ENCODE measurements at regions not wholly inside any gene's neighbourhood (a gene's known extent, or its start where the extent isn't known, plus 50 kb on each side); places are given as distances from the start of the nearest gene placed in this dataset.

GRCh38 chr10:54909165-54909564 is 108.1 kb upstream of the PCDH15 start:
- TF ChIP-seq, protein P1, sequence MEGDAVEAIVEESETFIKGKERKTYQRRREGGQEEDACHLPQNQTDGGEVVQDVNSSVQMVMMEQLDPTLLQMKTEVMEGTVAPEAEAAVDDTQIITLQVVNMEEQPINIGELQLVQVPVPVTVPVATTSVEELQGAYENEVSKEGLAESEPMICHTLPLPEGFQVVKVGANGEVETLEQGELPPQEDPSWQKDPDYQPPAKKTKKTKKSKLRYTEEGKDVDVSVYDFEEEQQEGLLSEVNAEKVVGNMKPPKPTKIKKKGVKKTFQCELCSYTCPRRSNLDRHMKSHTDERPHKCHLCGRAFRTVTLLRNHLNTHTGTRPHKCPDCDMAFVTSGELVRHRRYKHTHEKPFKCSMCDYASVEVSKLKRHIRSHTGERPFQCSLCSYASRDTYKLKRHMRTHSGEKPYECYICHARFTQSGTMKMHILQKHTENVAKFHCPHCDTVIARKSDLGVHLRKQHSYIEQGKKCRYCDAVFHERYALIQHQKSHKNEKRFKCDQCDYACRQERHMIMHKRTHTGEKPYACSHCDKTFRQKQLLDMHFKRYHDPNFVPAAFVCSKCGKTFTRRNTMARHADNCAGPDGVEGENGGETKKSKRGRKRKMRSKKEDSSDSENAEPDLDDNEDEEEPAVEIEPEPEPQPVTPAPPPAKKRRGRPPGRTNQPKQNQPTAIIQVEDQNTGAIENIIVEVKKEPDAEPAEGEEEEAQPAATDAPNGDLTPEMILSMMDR (IDR thresholded peaks at IDR 0.05; ENCODE audit: extremely low read depth, insufficient read depth, missing control alignments) = no peak
- in situ Hi-C loops (cut with MboI; ENCODE audit: low pct_unique_long_range_greater_than_20kb, low sequenced_read_pairs, unreplicated experiment) = no loop called here
- no peak for DNase-seq (ENCODE audit: low spot score)

DNA sequence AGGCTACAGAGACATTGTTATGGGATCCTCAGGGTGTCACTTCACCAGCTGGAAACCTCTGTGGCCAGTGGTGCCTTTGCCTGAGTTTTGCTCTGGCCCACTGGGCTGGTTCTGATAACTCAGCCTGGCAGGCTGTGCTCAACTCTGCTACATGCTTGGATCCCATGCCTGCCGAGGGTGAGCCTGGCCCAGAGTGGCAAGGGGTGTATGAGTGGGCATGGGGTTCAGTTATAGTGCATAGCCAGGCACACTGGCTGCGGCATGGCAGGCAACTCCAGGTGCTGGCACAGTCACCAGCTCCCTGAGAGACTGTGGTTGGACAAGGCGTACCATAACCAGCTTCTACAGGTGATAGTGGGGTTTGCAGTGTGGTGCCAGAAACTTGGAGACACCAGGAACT is 107.0 kb upstream of the PCDH15 start:
- no peak for DNase-seq (ENCODE audit: low spot score)
- in situ Hi-C loops (cut with MboI; ENCODE audit: low pct_unique_long_range_greater_than_20kb, low sequenced_read_pairs, unreplicated experiment) = no loop called here
- TF ChIP-seq, protein P1 (IDR thresholded peaks at IDR 0.05; ENCODE audit: extremely low read depth, insufficient read depth, missing control alignments) = no peak

GRCh38 chr10:54906940-54907339 is 105.9 kb upstream of the PCDH15 start:
- TF ChIP-seq, protein P1 (IDR thresholded peaks at IDR 0.05; ENCODE audit: extremely low read depth, insufficient read depth, missing control alignments) = no peak
- no peak for DNase-seq (ENCODE audit: low spot score)
- in situ Hi-C loops (cut with MboI; ENCODE audit: low pct_unique_long_range_greater_than_20kb, low sequenced_read_pairs, unreplicated experiment) = no loop called here

- in situ Hi-C loops (cut with MboI; ENCODE audit: low pct_unique_long_range_greater_than_20kb, low sequenced_read_pairs, unreplicated experiment) = no loop called here
- no peak for DNase-seq (ENCODE audit: low spot score)
- TF ChIP-seq, protein P1 (IDR thresholded peaks at IDR 0.05; ENCODE audit: extremely low read depth, insufficient read depth, missing control alignments) = no peak
Observed at GRCh38 chr10:54905578-54906192, 104.7 kb upstream of the PCDH15 start.

DNA sequence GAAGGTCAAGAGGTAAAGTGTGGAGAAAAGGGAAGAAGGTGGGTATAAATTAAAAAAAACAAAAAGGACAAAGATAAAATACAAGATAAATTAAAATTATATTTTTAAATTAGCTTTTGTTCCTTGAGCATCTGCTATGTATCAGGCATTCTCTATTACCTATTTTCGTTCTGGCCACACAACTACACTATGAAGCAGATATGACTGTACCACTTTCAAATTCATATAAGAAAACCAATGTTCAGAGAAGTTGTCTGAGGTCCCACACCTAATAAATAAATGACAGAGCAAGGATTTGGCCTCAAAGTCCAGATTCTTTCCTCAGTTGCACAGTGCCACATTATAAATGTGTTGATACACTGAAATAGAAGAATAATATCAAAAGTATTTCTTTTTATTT is 103.8 kb upstream of the PCDH15 start:
- DNase-seq (ENCODE audit: low spot score) = no peak
- in situ Hi-C loops (cut with MboI; ENCODE audit: low pct_unique_long_range_greater_than_20kb, low sequenced_read_pairs, unreplicated experiment) = no loop called here
- TF ChIP-seq, protein P1 (IDR thresholded peaks at IDR 0.05; ENCODE audit: extremely low read depth, insufficient read depth, missing control alignments) = no peak

GRCh38 chr10:54903745-54904144 is 102.7 kb upstream of the PCDH15 start:
- in situ Hi-C loops (cut with MboI; ENCODE audit: low pct_unique_long_range_greater_than_20kb, low sequenced_read_pairs, unreplicated experiment) = no loop called here
- TF ChIP-seq, protein P1 (IDR thresholded peaks at IDR 0.05; ENCODE audit: extremely low read depth, insufficient read depth, missing control alignments) = no peak
- no peak for DNase-seq (ENCODE audit: low spot score)

All from GM13977 (cell line).